Tibial nerve (tissue), 4 donors: ENCODE measurements at regions not wholly inside any gene's neighbourhood (a gene's known extent, or its start where the extent isn't known, plus 50 kb on each side); places are given as distances from the start of the nearest gene placed in this dataset.

ENCODE experiments used
- DNase-seq, 2 donors: peaks; one replicate each; pipeline ENCODE4 v3.0.0-alpha.2; 2019; ENCODE audit warnings: low spot score in 2 of 2
- H3K27ac ChIP-seq, 4 donors: fragments of 200-600 bp; sonication (generic) in 3 of 4; one replicate each; pipeline ENCODE4 v1.5.1; 2017 to 2019; ENCODE audit warnings: mild to moderate bottlenecking in 1 of 4
- H3K27me3 ChIP-seq, 2 donors: fragments of 200-600 bp; sonication (generic) in 1 of 2; one replicate each; pipeline versions ENCODE4 v1.5.1 to v1.6.0; 2017 to 2019
- H3K36me3 ChIP-seq, 3 donors: fragments of 200-600 bp; sonication (generic); one replicate each; pipeline ENCODE4 v1.5.1; 2018 to 2019
- H3K4me1 ChIP-seq, 4 donors: fragments of 200-600 bp; sonication (generic) in 3 of 4; one replicate each; pipeline ENCODE4 v1.5.1; 2017 to 2019
- H3K4me3 ChIP-seq, 4 donors: fragments of 200-600 bp; sonication (generic) in 3 of 4; one replicate each; pipeline ENCODE4 v1.5.1; 2017 to 2019; ENCODE audit warnings: mild to moderate bottlenecking in 1 of 4, moderate library complexity in 1 of 4
- H3K9me3 ChIP-seq, 4 donors: fragments of 200-600 bp; sonication (generic) in 3 of 4; one replicate each; pipeline ENCODE4 v1.5.1; 2017 to 2019
- EP300 ChIP-seq, 2 donors: sonication (generic); formaldehyde crosslinking; IDR thresholded peaks; one replicate each; pipeline ENCODE4 v1.6.1; 2017; ENCODE audit warnings: antibody characterized with exemption in 2 of 2, mild to moderate bottlenecking in 1 of 2
- POLR2A ChIP-seq, 2 donors: fragments of 450-650 bp; IDR thresholded peaks; one replicate each; pipeline ENCODE4 v1.6.1; 2017; ENCODE audit warnings: antibody characterized with exemption in 2 of 2, mild to moderate bottlenecking in 2 of 2, moderate library complexity in 2 of 2
- WGBS, 2 donors: methylation state at CpG; one replicate each; pipeline ENCODE4 v1.1.5; 2018; 5-methylcytosine and 5-hydroxymethylcytosine counted together
- TF ChIP-seq, protein P1 (sequence below), 5 experiments: fragments of 200-600 bp in 3 of 5; fragments of 450-650 bp in 2 of 5; sonication (generic) in 3 of 5; IDR thresholded peaks; one replicate each; pipeline ENCODE4 v1.5.1; 2016 to 2019; ENCODE audit warnings: antibody characterized with exemption in 5 of 5, mild to moderate bottlenecking in 3 of 5, moderate library complexity in 2 of 5

DNA sequence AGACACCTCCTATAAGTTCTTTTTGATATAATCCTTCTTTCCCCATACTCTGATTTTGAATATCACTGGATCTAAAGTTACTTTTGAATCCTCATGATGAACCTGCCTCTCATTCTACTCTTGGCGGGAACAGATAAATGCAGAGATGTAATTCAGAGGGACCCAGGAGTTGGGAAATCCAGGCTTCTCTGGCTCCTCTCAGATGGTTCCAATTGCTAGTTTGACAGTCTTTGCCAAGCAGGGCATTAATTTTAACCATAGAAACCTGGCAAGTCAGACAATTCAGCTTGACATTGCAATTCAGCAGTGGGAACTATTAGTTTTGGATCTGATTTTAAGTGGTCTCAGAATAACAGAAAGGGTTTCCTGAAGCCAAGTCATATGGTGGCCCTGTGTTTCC lies 67.3 kb upstream of the KLF12 start:
- no peak overlapping the region for H3K4me3 ChIP-seq
- H3K27ac ChIP-seq = no peak overlapping the region
- DNase-seq = no peak
- WGBS, 2 donors = 100% methylated on average over 1 of the region's 1 CpG
- H3K9me3 ChIP-seq = no peaks in the 10 kb centered on the region
- no peaks in the 10 kb centered on the region for H3K27me3 ChIP-seq
- H3K36me3 ChIP-seq = no peaks in the 10 kb centered on the region
- H3K4me1 ChIP-seq = peaks cover 0 to 14% (median 0%) of the 10 kb centered on the region in 4 donors
- TF ChIP-seq EP300 (IDR thresholded peaks at IDR 0.05) (no peak), POLR2A (IDR thresholded peaks at IDR 0.05) (no peak)
- TF ChIP-seq, protein P1, sequence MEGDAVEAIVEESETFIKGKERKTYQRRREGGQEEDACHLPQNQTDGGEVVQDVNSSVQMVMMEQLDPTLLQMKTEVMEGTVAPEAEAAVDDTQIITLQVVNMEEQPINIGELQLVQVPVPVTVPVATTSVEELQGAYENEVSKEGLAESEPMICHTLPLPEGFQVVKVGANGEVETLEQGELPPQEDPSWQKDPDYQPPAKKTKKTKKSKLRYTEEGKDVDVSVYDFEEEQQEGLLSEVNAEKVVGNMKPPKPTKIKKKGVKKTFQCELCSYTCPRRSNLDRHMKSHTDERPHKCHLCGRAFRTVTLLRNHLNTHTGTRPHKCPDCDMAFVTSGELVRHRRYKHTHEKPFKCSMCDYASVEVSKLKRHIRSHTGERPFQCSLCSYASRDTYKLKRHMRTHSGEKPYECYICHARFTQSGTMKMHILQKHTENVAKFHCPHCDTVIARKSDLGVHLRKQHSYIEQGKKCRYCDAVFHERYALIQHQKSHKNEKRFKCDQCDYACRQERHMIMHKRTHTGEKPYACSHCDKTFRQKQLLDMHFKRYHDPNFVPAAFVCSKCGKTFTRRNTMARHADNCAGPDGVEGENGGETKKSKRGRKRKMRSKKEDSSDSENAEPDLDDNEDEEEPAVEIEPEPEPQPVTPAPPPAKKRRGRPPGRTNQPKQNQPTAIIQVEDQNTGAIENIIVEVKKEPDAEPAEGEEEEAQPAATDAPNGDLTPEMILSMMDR (IDR thresholded peaks at IDR 0.05) = no peak

DNA sequence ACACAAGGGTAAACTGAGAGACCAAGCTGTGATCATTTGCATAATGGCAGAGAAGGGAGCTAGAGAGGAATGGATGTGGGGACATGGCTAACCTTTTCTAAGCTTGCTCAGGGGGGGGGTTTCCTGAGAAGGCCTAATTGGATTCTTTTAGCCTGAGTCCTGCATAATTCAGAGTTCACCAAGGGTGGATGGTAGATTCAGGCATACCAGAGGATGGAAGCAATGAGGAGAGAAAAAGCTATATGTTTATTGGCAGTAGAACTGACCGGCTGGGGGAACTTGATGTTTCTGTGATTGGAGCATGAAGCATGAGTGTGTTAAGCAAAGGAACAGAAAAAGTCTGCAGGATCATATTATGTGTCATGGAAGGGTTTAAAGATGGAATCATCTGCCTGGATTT lies 65.9 kb upstream of the KLF12 start:
- no peak for TF ChIP-seq POLR2A (IDR thresholded peaks at IDR 0.05)
- no peak for TF ChIP-seq EP300 (IDR thresholded peaks at IDR 0.05)
- TF ChIP-seq, protein P1 (IDR thresholded peaks at IDR 0.05) = no peak
- H3K27ac ChIP-seq = no peak overlapping the region
- H3K4me1 ChIP-seq = peaks cover 0 to 13% (median 0%) of the 10 kb centered on the region in 4 donors
- H3K27me3 ChIP-seq = no peaks in the 10 kb centered on the region
- no peak for DNase-seq
- H3K9me3 ChIP-seq = no peaks in the 10 kb centered on the region
- H3K4me3 ChIP-seq = no peak overlapping the region
- H3K36me3 ChIP-seq = no peaks in the 10 kb centered on the region
- 94 to 100% methylated on average over 1 of the region's 1 CpG for WGBS, 2 donors

DNA sequence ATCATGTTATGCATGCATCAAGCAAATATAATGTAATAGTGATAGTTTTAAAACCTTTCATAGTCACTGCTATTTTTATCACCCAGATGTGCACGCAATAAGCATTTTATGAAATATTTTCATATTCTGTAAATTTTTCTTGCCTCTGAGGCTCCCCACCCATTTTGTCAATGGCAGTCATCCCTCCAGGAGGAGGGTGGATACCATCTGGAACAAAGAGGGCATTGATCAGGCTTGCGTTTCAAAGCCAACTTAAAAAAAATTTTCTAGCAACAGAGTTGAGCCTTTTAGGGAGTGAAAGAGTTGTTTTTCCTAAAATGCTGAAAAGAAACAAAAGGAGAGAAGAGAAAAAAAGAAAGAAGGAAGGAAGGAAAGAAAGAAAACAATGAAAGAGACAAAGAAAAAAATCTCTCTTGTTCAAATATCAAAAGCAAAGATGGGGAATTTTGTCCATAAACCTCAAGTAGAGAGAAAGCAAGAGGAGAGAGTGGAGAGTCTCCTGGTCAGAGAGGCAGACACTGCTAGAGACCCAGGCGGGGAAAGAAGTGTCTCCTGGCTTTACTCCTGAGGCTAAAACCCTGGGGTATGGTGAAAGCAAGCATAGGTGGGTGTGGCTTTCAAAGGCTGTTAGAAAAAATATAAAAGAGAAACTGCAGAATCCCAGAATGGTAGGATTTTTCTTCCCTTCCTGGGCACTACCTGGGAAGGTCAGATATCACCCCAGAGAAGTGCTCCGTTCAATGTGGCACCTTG lies 63.6 kb upstream of the KLF12 start:
- H3K27me3 ChIP-seq = no peaks in the 10 kb centered on the region
- no peak for DNase-seq
- no peak for TF ChIP-seq EP300 (IDR thresholded peaks at IDR 0.05)
- no peak for TF ChIP-seq POLR2A (IDR thresholded peaks at IDR 0.05)
- TF ChIP-seq, protein P1 (IDR thresholded peaks at IDR 0.05) = no peak
- no peak overlapping the region for H3K27ac ChIP-seq
- no peak overlapping the region for H3K4me3 ChIP-seq
- peaks cover 0 to 14% (median 0%) of the 10 kb centered on the region in 4 donors for H3K4me1 ChIP-seq
- H3K9me3 ChIP-seq = no peaks in the 10 kb centered on the region
- H3K36me3 ChIP-seq = no peaks in the 10 kb centered on the region
- 48 to 56% methylated on average over 4 of the region's 4 CpGs for WGBS, 2 donors

DNA sequence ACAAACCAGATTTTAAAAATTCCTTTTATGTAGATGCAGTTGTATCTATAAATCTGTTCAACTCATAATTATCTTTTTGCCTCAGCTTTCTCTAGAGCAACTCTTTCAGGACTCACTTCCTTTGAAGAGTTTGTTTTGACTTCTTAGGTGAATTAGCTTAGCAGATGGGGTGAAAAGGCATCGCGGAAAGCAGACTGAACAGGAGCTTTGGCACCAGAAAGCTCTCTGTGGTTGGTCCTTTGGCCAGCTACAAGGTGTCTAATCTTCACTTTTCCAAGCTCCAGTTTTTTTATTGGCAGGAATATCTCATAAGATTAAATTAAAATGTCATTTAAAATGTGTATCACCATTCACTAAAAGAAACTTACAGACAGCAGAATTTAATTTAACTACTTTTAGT lies 60.6 kb upstream of the KLF12 start:
- H3K4me1 ChIP-seq = peaks cover 0 to 14% (median 0%) of the 10 kb centered on the region in 4 donors
- WGBS, 2 donors = 59 to 69% methylated on average over 2 of the region's 2 CpGs
- H3K36me3 ChIP-seq = no peaks in the 10 kb centered on the region
- no peak overlapping the region for H3K4me3 ChIP-seq
- DNase-seq = no peak
- no peaks in the 10 kb centered on the region for H3K27me3 ChIP-seq
- TF ChIP-seq, protein P1 (IDR thresholded peaks at IDR 0.05) = no peak
- no peak for TF ChIP-seq EP300 (IDR thresholded peaks at IDR 0.05)
- no peak for TF ChIP-seq POLR2A (IDR thresholded peaks at IDR 0.05)
- H3K9me3 ChIP-seq = no peaks in the 10 kb centered on the region
- no peak overlapping the region for H3K27ac ChIP-seq

DNA sequence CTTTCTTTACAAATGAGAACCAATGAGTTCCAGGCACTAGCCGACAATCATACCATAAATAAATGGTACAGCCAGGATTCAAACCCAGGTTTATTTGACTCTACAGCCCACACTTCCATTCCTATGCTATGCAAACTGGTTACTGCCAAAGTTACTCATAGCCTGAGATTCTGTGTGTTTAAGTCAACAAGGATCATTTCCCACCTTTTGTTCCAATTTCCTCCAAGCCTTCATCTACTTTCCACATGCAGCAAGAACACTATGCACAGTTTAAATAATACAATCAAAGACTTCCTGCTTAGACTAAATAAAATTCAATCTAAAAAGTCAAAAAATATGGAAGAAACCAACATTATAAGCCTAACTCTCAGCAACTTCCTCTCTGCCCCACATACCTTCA lies 59.2 kb upstream of the KLF12 start:
- TF ChIP-seq POLR2A (IDR thresholded peaks at IDR 0.05) (no peak), EP300 (IDR thresholded peaks at IDR 0.05) (no peak)
- TF ChIP-seq, protein P1 (IDR thresholded peaks at IDR 0.05) = no peak
- Histone ChIP-seq H3K36me3 (no peaks in the 10 kb centered on the region), H3K27me3 (no peaks in the 10 kb centered on the region), H3K27ac (no peak overlapping the region), H3K4me1 (peaks cover 0 to 13% (median 0%) of the 10 kb centered on the region in 4 donors), H3K4me3 (no peak overlapping the region), H3K9me3 (no peaks in the 10 kb centered on the region)
- WGBS, 2 donors = 86 to 100% methylated on average over 1 of the region's 1 CpG
- no peak for DNase-seq
